Lung (tissue), 11 donors: ENCODE measurements at regions not wholly inside any gene's neighbourhood (a gene's known extent, or its start where the extent isn't known, plus 50 kb on each side); places are given as distances from the start of the nearest gene placed in this dataset.

Experiments
- ATAC-seq: fragments of 200-7000 bp; cut with Tn5 transposase; one replicate; pipeline ENCODE4 v1.9.1; 2020; ENCODE audit warnings: moderate number of reproducible peaks; ENCODE audit not compliant: insufficient read depth, low FRiP score
- DNase-seq, 3 donors: peaks; one replicate each; pipeline ENCODE4 v3.0.0-alpha.2; 2013 to 2017
- H3K27ac ChIP-seq, 2 donors: one replicate each; pipeline ENCODE4 v1.5.1; 2013; ENCODE audit warnings: mild to moderate bottlenecking in 2 of 2, moderate library complexity in 2 of 2, control low read depth in 1 of 2, inconsistent platforms in 1 of 2, low read depth in 1 of 2, low read length in 1 of 2
- H3K27me3 ChIP-seq, 3 donors: one replicate each; pipeline ENCODE4 v1.5.1; 2013; ENCODE audit warnings: low read length in 2 of 3; ENCODE audit not compliant: control insufficient read depth in 3 of 3, insufficient read depth in 3 of 3
- H3K36me3 ChIP-seq, 4 donors: one replicate each; pipeline ENCODE4 v1.5.1; 2013; ENCODE audit warnings: low read length in 4 of 4, mild to moderate bottlenecking in 1 of 4, moderate library complexity in 1 of 4; ENCODE audit not compliant: control insufficient read depth in 4 of 4, insufficient read depth in 4 of 4
- H3K4me1 ChIP-seq, 5 donors: one replicate each; pipeline ENCODE4 v1.5.1; 2013; ENCODE audit warnings: low read length in 5 of 5, mild to moderate bottlenecking in 2 of 5, moderate library complexity in 1 of 5; ENCODE audit not compliant: control insufficient read depth in 5 of 5, insufficient read depth in 5 of 5
- H3K4me3 ChIP-seq: one replicate; pipeline ENCODE4 v1.5.1; 2013; ENCODE audit warnings: mild to moderate bottlenecking, control low read depth, moderate library complexity
- H3K9ac ChIP-seq, 2 donors: one replicate each; pipeline ENCODE4 v1.5.1; 2013; ENCODE audit warnings: low read length in 2 of 2, control low read depth in 1 of 2; ENCODE audit not compliant: insufficient read depth in 1 of 2
- H3K9me3 ChIP-seq, 4 donors: one replicate each; pipeline ENCODE4 v1.5.1; 2013; ENCODE audit warnings: low read length in 3 of 4, mild to moderate bottlenecking in 1 of 4, moderate library complexity in 1 of 4; ENCODE audit not compliant: control insufficient read depth in 4 of 4, insufficient read depth in 3 of 4
- CTCF ChIP-seq: IDR thresholded peaks from 2 replicates; pipeline ENCODE4 v1.5.1; 2012; ENCODE audit warnings: mild to moderate bottlenecking; ENCODE audit errors: control extremely low read depth, extremely low read depth
- WGBS, 2 donors: extraction: QIAGEN DNeasy Blood & Tissue Kit; methylation state at CpG; one replicate each; pipeline ENCODE4 v1.1.7; 2013; 5-methylcytosine and 5-hydroxymethylcytosine counted together
- donor health status: control.
- donor health status: control.
- donor health status: Bipolar disorder and iron deficiency.
- donor health status: healthy.
- donor health status: DM: yes; HTN: yes; CAD: no.

GRCh38 chrX:122667667-122668066 lies 516.4 kb upstream of the GRIA3 start:
- Histone ChIP-seq H3K4me1 (no peaks in the 10 kb centered on the region), H3K9ac (no peak overlapping the region), H3K4me3 (no peak overlapping the region), H3K9me3 (no peaks in the 10 kb centered on the region), H3K27ac (no peak overlapping the region), H3K27me3 (no peaks in the 10 kb centered on the region), H3K36me3 (no peaks in the 10 kb centered on the region)
- ATAC-seq: no peak
- no peak for DNase-seq
- WGBS, 2 donors: 69 to 83% methylated on average over 3 of the region's 3 CpGs
- no peak for TF ChIP-seq CTCF

- Histone ChIP-seq H3K27ac (no peak overlapping the region), H3K9me3 (peaks cover 0 to 7% (median 2%) of the 10 kb centered on the region in 4 donors), H3K4me1 (no peaks in the 10 kb centered on the region), H3K36me3 (no peaks in the 10 kb centered on the region), H3K4me3 (no peak overlapping the region), H3K27me3 (no peaks in the 10 kb centered on the region), H3K9ac (no peak overlapping the region)
- ATAC-seq (no peak), DNase-seq (no peak)
- TF ChIP-seq CTCF: no peak
- 70 to 71% methylated on average over 1 of the region's 1 CpG for WGBS, 2 donors
These were observed 480.3 kb upstream of the GRIA3 start for GRCh38 chrX:122703762-122704161.

GRCh38 chrX:122739770-122740169 lies 444.3 kb upstream of the GRIA3 start:
- Histone ChIP-seq H3K9ac (no peak overlapping the region), H3K9me3 (peaks cover 0 to 4% (median 1%) of the 10 kb centered on the region in 4 donors)
- 16 to 58% methylated on average over 1 of the region's 1 CpG for WGBS, 2 donors

More at GRCh38 chrX:122739770-122740169, 444.3 kb upstream of the GRIA3 start:
- DNase-seq (no peak), ATAC-seq (no peak)
- no peak for TF ChIP-seq CTCF
- Histone ChIP-seq H3K4me1 (no peaks in the 10 kb centered on the region), H3K27me3 (no peaks in the 10 kb centered on the region), H3K27ac (no peak overlapping the region), H3K36me3 (no peaks in the 10 kb centered on the region), H3K4me3 (no peak overlapping the region)
